ENCODE measurements at regions not wholly inside any gene's neighbourhood (a gene's known extent, or its start where the extent isn't known, plus 50 kb on each side); places are given as distances from the start of the nearest gene placed in this dataset.
"Not testable (repeated sequence)": the region's sequence is repeated elsewhere in the genome, so short reads cannot be mapped to it uniquely, and the experiment has no call there.

DNA sequence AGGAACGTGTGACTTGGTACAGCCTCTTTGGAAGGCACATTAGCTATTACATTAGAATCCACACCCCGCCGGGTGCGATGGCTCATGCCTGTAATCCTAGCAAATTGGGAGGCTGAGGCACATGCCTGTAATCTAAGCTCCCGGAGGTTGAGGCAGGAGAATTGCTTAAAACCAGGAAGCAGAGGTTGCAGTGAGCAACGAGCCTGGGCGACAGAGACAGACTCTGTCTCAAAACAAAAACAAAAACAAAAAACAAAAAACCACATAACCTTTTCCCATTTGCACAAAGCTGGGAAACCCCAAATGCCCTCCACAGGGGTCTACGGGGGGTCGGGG lies 82.7 kb upstream of the METTL9 start:
- DNase-seq (ENCODE audit: low read depth in 2 of 2): not testable (repeated sequence)

DNA sequence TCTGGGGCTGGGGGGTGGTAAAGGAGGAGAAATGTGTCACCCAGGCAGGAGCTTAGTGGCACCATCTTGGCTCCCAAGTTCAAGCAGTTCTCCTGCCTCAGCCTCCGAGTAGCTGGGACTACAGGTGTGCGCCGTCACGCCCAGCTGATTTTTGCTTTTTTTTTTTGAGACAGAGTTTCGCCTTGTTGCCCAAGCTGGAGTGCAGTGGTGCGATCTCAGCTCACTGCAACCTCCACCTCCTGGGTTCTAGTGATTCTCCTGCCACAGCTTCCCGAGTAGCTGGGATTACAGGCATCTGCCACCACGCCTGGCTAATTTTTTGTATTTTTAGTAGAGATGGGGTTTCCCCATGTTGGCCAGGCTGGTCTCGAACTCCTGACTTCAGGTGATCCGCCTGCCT lies 82.1 kb upstream of the METTL9 start:
- DNase-seq (ENCODE audit: low read depth in 2 of 2): not testable (repeated sequence)

GRCh38 chr16:21519361-21520133 lies 79.8 kb upstream of the METTL9 start:
- not testable (repeated sequence) for DNase-seq (ENCODE audit: low read depth in 2 of 2)

DNA sequence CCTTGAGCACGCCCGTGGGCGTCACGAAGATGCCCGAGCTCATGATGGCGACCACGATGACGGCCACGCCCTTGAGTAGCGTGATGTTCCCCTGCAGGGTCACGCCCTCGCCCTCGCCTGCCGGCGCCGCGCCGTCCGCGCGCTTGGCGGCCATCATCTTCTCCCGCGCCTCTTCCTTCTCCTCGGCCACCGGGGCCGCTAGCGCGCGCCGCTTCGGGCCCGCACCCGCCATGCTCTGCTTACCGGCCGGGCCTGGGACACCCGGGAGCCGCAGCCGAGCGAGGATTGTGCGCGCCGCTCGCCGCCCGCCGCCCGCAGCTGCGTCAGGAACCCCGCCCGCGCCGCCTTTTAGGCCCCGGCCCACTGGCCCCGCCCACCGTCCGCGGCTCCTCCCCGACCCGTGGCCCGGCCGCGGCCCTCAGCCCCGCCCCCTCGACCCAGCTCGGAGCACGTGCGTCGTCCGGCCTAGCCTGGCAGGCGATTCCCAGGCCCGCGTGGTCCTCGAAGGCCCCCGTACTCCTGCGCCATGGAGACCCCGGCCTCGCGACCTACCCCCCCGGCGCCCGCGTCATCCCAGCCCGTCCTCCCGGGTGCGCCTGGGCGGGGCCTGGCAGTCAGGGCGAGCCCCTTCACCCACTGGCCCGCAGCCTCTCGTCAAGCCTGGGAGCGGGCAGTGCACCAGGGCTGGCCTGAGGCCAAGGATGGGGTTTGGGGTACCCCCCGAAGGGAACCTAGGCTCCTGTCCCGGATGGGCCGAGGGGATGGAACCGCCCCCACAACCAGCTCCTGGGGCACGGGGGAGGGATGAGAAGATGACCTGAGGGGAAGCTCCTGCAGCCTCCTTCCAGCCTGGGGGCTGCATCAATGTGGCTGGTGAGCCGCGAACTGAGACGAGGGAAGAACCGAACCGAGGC lies 79.0 kb upstream of the METTL9 start:
- DNase-seq (ENCODE audit: low read depth in 2 of 2): peak; percentile 95 to 99

GRCh38 chr16:21521048-21521389 lies 78.4 kb upstream of the METTL9 start:
- DNase-seq (ENCODE audit: low read depth in 2 of 2): not testable (repeated sequence)

- not testable (repeated sequence) for DNase-seq (ENCODE audit: low read depth in 2 of 2)
These were observed 77.8 kb upstream of the METTL9 start for GRCh38 chr16:21521390-21522143.

DNA sequence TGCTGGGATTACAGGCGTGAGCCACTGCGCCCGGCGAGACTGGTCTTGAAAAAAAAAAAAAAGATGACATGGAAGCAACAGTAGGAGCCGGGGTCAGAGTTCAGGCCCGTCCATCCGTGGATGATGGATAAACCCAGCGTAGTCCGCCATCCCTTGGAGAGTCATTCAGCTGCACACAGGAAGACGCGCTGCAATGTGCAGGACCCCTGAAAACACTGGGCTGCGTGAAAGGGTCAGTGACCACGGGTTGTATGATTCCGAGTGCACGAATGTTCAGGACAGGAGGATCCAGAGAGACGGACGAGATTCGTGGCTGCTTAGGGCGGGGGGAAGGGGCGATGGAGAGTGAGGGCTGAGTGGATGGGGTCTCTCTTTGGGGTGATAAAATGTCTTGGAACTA lies 76.5 kb upstream of the METTL9 start:
- DNase-seq (ENCODE audit: low read depth in 2 of 2): not testable (repeated sequence)

- DNase-seq (ENCODE audit: low read depth in 2 of 2): no peak
These were observed 75.8 kb upstream of the METTL9 start for GRCh38 chr16:21523411-21524067.

GRCh38 chr16:21524068-21524751 lies 75.2 kb upstream of the METTL9 start:
- DNase-seq (ENCODE audit: low read depth in 2 of 2): no peak

GRCh38 chr16:21524752-21525028 lies 74.7 kb upstream of the METTL9 start:
- DNase-seq (ENCODE audit: low read depth in 2 of 2): not testable (repeated sequence)

DNA sequence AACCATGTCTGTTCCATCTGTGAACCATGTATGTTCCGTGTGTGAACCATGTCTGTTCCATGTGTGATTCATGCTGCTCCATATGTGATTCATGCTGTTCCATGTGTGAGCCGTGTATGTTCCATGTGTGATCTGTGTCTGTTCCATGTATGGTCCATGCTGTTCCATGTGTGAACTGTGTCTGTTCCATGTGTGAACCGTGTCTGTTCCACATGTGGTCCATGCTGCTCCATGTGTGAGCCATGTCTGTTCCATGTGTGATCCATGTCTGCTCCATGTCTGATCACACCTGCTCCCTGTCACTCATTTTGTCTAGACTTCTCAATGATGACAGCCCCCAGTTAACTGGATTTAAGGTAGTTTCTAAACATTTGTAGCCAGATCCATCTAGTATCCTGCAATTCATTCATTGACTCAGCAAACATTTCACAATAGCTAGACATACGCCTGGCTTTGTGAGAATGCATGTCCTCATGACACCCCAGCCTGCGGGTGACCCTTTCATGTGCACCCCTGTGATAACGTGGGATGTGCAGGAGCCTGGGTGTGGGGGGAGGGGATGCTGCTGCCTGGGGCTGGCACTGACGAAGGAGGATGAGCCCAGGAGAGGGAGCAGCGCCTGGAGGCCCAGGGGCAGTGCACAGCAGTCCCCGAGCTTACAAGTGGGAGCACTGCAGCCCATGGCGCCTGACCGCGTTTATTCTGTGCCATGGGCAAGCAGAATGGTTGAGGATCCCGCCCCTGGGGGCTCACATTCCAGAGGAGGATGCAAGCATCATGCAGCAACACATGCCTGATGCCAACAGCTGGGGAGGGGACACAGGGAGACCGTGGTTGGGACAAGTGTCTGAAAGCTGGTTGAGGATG lies 74.1 kb upstream of the METTL9 start:
- not testable (repeated sequence) for DNase-seq (ENCODE audit: low read depth in 2 of 2)

DNA sequence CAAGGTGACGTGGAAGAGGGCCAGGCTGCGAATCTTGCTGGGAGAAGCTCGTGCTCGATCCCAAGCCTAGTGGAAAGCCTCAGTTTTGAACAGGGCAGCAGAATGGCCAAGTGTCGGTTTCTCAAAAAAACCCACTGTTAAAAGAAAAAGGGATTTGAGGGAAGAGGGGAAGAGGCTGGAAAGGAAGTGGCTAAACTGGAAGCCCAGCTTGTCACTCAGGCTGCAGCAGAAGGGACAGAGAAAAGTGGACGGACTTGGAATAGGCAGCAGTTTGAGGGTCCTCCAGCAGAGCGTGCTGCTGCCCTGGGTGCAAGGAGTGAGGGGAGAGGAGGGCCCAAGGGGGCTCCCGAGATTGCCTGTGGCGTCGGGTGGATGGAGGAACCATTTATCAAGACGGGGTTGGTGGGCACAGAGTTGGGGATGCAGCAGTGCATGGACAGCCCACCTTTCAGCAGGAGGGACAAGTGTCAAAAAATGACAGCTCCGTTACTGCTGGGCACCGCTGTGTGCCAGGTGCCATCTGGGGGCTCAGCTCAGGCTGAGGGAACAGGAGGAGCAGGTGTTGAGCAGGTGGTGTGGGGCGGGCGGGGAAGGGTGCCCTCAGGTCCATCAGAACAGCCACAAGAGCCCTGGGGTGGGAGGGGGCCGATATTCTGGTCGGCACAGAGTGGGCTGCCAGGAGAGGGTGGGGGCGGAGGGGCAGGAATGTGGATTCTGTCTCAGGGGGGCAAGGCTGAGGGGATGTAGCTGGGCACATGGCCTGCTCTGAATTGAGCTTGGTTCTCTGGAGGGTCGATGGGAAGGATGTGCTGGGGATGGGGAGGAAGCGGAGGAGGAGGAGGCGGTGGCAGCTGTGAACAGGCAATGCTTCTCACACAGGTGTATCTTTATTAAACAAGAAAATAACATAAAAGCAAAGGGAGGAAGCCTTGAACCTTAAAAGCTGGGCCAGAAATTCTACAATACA lies 73.1 kb upstream of the METTL9 start:
- DNase-seq (ENCODE audit: low read depth in 2 of 2): not testable (repeated sequence)

GRCh38 chr16:21526923-21527807 lies 72.2 kb upstream of the METTL9 start:
- DNase-seq (ENCODE audit: low read depth in 2 of 2): no peak

- DNase-seq (ENCODE audit: low read depth in 2 of 2): not testable (repeated sequence)
These were observed 70.2 kb upstream of the METTL9 start for GRCh38 chr16:21529060-21529658.

GRCh38 chr16:21530729-21531383 lies 68.5 kb upstream of the METTL9 start:
- DNase-seq (ENCODE audit: low read depth in 2 of 2): not testable (repeated sequence)

DNA sequence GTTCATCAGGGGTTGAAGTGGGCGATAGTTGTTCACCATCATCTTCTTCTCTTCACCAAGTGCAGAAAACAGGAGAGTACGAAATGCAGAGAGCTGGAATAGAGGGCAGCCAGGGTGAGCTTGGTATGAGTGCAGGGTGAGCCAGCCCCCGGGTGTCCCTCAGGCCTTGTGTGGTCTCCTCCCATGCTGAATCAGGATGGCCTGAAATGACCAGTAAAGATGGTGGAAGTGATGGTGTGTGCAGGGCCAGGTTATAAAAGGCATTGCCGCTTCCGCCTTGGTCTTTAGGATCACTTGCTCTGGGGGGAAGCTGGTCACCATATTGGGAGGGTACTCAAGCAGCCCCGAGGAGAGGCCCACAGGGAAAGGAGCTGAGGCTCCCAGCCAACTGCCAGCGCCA lies 66.4 kb upstream of the METTL9 start:
- DNase-seq (ENCODE audit: low read depth in 2 of 2): not testable (repeated sequence)

DNA sequence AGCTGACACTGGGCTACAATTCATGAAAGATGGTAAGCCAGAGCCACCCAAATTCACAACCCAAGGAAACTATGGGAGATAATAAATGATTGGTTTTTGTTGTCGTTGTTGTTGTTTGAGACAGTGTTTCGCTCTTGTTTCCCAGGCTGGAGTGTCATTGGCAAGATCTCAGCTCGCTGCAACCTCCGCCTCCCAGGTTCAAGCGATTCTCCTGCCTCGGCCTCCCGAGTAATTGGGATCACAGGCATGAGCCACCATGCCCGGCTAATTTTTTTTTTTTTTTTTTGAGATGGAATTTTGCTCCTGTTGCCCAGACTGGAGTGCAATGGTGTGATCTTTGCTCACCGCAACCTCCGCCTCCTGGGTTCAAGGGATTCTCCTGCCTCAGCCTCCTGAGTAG lies 65.9 kb upstream of the METTL9 start:
- not testable (repeated sequence) for DNase-seq (ENCODE audit: low read depth in 2 of 2)
